BLaER1 (cell line): ENCODE measurements at regions not wholly inside any gene's neighbourhood (a gene's known extent, or its start where the extent isn't known, plus 50 kb on each side); places are given as distances from the start of the nearest gene placed in this dataset.

Source experiments
- H3K27ac ChIP-seq: shearing (Covaris generic); formaldehyde crosslinking; 2 replicates; pipeline ENCODE4 v1.8.1; 2022
- H3K27me3 ChIP-seq: shearing (Covaris generic); formaldehyde crosslinking; 2 replicates; pipeline ENCODE4 v1.8.1; 2022
- H3K36me3 ChIP-seq: shearing (Covaris generic); formaldehyde crosslinking; 2 replicates; pipeline ENCODE4 v1.8.1; 2022
- H3K4me1 ChIP-seq: shearing (Covaris generic); formaldehyde crosslinking; 2 replicates; pipeline ENCODE4 v1.8.1; 2022
- H3K4me2 ChIP-seq: shearing (Covaris generic); formaldehyde crosslinking; 2 replicates; pipeline ENCODE4 v1.8.1; 2022
- H3K4me3 ChIP-seq: shearing (Covaris generic); formaldehyde crosslinking; 2 replicates; pipeline ENCODE4 v1.8.1; 2022
- H3K9ac ChIP-seq: shearing (Covaris generic); formaldehyde crosslinking; 2 replicates; pipeline ENCODE4 v1.8.1; 2022
- H3K9me3 ChIP-seq: shearing (Covaris generic); formaldehyde crosslinking; 2 replicates; pipeline ENCODE4 v1.8.1; 2022
- H4K20me1 ChIP-seq: shearing (Covaris generic); formaldehyde crosslinking; 2 replicates; pipeline ENCODE4 v1.8.1; 2022
- Cebpa-rat ChIP-seq: shearing (Covaris generic); IDR thresholded peaks from 2 replicates; pipeline ENCODE4 v1.8.1; 2022

- no peak for TF ChIP-seq Cebpa-rat
- H3K4me1 ChIP-seq = peaks cover 29% of the 10 kb centered on the region
- no peaks in the 10 kb centered on the region for H4K20me1 ChIP-seq
- H3K9ac ChIP-seq = no peak overlapping the region
- H3K4me3 ChIP-seq = no peak overlapping the region
- no peak overlapping the region for H3K27ac ChIP-seq
- H3K4me2 ChIP-seq = no peak overlapping the region
- H3K36me3 ChIP-seq = no peaks in the 10 kb centered on the region
- H3K9me3 ChIP-seq = peaks cover 17% of the 10 kb centered on the region
- H3K27me3 ChIP-seq = no peaks in the 10 kb centered on the region
Measured at GRCh38 chr10:2984682-2985081, 82.7 kb upstream of the PFKP start.

GRCh38 chr10:2982146-2982545 is 85.2 kb upstream of the PFKP start:
- no peak for TF ChIP-seq Cebpa-rat
- no peak overlapping the region for H3K27ac ChIP-seq
- no peaks in the 10 kb centered on the region for H3K27me3 ChIP-seq
- no peak overlapping the region for H3K4me3 ChIP-seq
- no peaks in the 10 kb centered on the region for H3K36me3 ChIP-seq
- H3K4me2 ChIP-seq = no peak overlapping the region
- H4K20me1 ChIP-seq = no peaks in the 10 kb centered on the region
- H3K9me3 ChIP-seq = no peaks in the 10 kb centered on the region
- peaks cover 24% of the 10 kb centered on the region for H3K4me1 ChIP-seq
- H3K9ac ChIP-seq = no peak overlapping the region

- Histone ChIP-seq H3K27ac (no peak overlapping the region), H4K20me1 (no peaks in the 10 kb centered on the region), H3K4me2 (no peak overlapping the region), H3K9ac (no peak overlapping the region), H3K9me3 (no peaks in the 10 kb centered on the region), H3K4me1 (peaks cover 17% of the 10 kb centered on the region), H3K36me3 (no peaks in the 10 kb centered on the region), H3K27me3 (no peaks in the 10 kb centered on the region), H3K4me3 (no peak overlapping the region)
- TF ChIP-seq Cebpa-rat = no peak
Measured at GRCh38 chr10:2981361-2981801, 86.0 kb upstream of the PFKP start.

- Histone ChIP-seq H3K4me3 (no peak overlapping the region), H3K4me1 (peaks cover 12% of the 10 kb centered on the region), H3K4me2 (no peak overlapping the region), H3K9ac (no peak overlapping the region), H3K36me3 (no peaks in the 10 kb centered on the region), H3K27me3 (no peaks in the 10 kb centered on the region), H3K9me3 (no peaks in the 10 kb centered on the region), H4K20me1 (no peaks in the 10 kb centered on the region), H3K27ac (no peak overlapping the region)
- no peak for TF ChIP-seq Cebpa-rat
Measured at GRCh38 chr10:2980791-2981360, 86.5 kb upstream of the PFKP start.

GRCh38 chr10:2980116-2980515 is 87.2 kb upstream of the PFKP start:
- H3K9me3 ChIP-seq = no peaks in the 10 kb centered on the region
- 0 out of 2 replicates have a peak, but pooled peaks cover 7% of the 10 kb centered on the region for H3K4me1 ChIP-seq
- no peaks in the 10 kb centered on the region for H3K36me3 ChIP-seq
- no peaks in the 10 kb centered on the region for H4K20me1 ChIP-seq
- H3K4me3 ChIP-seq = no peak overlapping the region
- no peak overlapping the region for H3K4me2 ChIP-seq
- no peaks in the 10 kb centered on the region for H3K27me3 ChIP-seq
- TF ChIP-seq Cebpa-rat = no peak
- no peak overlapping the region for H3K27ac ChIP-seq
- no peak overlapping the region for H3K9ac ChIP-seq

GRCh38 chr10:2979306-2979705 is 88.0 kb upstream of the PFKP start:
- H3K4me1 ChIP-seq = 0 out of 2 replicates have a peak, but pooled peaks cover 7% of the 10 kb centered on the region
- no peak overlapping the region for H3K27ac ChIP-seq
- no peak overlapping the region for H3K4me2 ChIP-seq
- TF ChIP-seq Cebpa-rat = no peak
- H3K9ac ChIP-seq = no peak overlapping the region
- no peaks in the 10 kb centered on the region for H3K9me3 ChIP-seq
- no peak overlapping the region for H3K4me3 ChIP-seq
- no peaks in the 10 kb centered on the region for H3K27me3 ChIP-seq
- no peaks in the 10 kb centered on the region for H4K20me1 ChIP-seq
- H3K36me3 ChIP-seq = no peaks in the 10 kb centered on the region

- 0 out of 2 replicates have a peak, but pooled peaks cover 7% of the 10 kb centered on the region for H3K4me1 ChIP-seq
- H3K27me3 ChIP-seq = no peaks in the 10 kb centered on the region
- H4K20me1 ChIP-seq = no peaks in the 10 kb centered on the region
- no peak overlapping the region for H3K27ac ChIP-seq
- H3K4me2 ChIP-seq = no peak overlapping the region
- no peaks in the 10 kb centered on the region for H3K9me3 ChIP-seq
- no peaks in the 10 kb centered on the region for H3K36me3 ChIP-seq
- H3K9ac ChIP-seq = no peak overlapping the region
- H3K4me3 ChIP-seq = no peak overlapping the region
- TF ChIP-seq Cebpa-rat = no peak
Measured at GRCh38 chr10:2978574-2979273, 88.6 kb upstream of the PFKP start.

GRCh38 chr10:2978111-2978510 is 89.2 kb upstream of the PFKP start:
- no peak overlapping the region for H3K27ac ChIP-seq
- 0 out of 2 replicates have a peak, but pooled peaks cover 7% of the 10 kb centered on the region for H3K4me1 ChIP-seq
- no peak overlapping the region for H3K4me2 ChIP-seq
- no peaks in the 10 kb centered on the region for H3K9me3 ChIP-seq
- H3K27me3 ChIP-seq = no peaks in the 10 kb centered on the region
- no peaks in the 10 kb centered on the region for H3K36me3 ChIP-seq
- H3K4me3 ChIP-seq = no peak overlapping the region
- no peaks in the 10 kb centered on the region for H4K20me1 ChIP-seq
- H3K9ac ChIP-seq = no peak overlapping the region
- TF ChIP-seq Cebpa-rat = no peak

GRCh38 chr10:2974503-2975207 is 92.7 kb upstream of the PFKP start:
- no peaks in the 10 kb centered on the region for H3K27me3 ChIP-seq
- H3K4me1 ChIP-seq = 0 out of 2 replicates have a peak, but pooled peaks cover 7% of the 10 kb centered on the region
- H3K27ac ChIP-seq = no peak overlapping the region
- H3K36me3 ChIP-seq = no peaks in the 10 kb centered on the region
- H4K20me1 ChIP-seq = no peaks in the 10 kb centered on the region
- TF ChIP-seq Cebpa-rat = no peak
- no peak overlapping the region for H3K9ac ChIP-seq
- no peak overlapping the region for H3K4me3 ChIP-seq
- H3K4me2 ChIP-seq = no peak overlapping the region
- no peaks in the 10 kb centered on the region for H3K9me3 ChIP-seq

- Histone ChIP-seq H3K4me3 (no peak overlapping the region), H4K20me1 (no peaks in the 10 kb centered on the region), H3K4me2 (no peak overlapping the region), H3K4me1 (0 out of 2 replicates have a peak, but pooled peaks cover 5% of the 10 kb centered on the region), H3K27me3 (no peaks in the 10 kb centered on the region), H3K9ac (no peak overlapping the region), H3K36me3 (no peaks in the 10 kb centered on the region), H3K27ac (no peak overlapping the region), H3K9me3 (no peaks in the 10 kb centered on the region)
- no peak for TF ChIP-seq Cebpa-rat
Measured at GRCh38 chr10:2974083-2974482, 93.3 kb upstream of the PFKP start.
